Inflammatory macrophage treated with lipopolysaccharide for 4 hours (primary cell): ENCODE measurements at regions not wholly inside any gene's neighbourhood (a gene's known extent, or its start where the extent isn't known, plus 50 kb on each side); places are given as distances from the start of the nearest gene placed in this dataset.
"Not testable (repeated sequence)": the region's sequence is repeated elsewhere in the genome, so short reads cannot be mapped to it uniquely, and the experiment has no call there.

ENCODE experiments used
- DNase-seq: peaks from one replicate; pipeline ENCODE4 v3.0.0-alpha.2; 2020

DNA sequence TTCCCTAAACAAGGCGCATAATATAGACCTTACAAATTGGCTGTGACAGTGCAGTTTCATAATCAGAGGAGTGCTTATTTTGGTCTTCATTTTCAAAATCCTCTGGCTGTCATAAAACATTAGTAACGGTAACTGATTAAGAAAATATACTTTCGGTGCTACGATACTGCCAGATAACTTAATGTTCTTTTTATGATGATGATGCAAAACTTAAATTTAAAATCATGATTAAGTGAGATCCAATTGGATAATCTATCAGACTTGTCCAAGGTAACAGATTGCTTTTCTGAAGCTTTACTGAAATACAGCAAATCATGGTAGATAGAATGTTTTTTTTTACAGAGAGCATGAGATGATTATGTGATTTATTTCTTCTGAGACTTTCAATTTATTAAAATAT, 364.2 kb upstream of the CNTN3 start:
- DNase-seq = no peak

DNA sequence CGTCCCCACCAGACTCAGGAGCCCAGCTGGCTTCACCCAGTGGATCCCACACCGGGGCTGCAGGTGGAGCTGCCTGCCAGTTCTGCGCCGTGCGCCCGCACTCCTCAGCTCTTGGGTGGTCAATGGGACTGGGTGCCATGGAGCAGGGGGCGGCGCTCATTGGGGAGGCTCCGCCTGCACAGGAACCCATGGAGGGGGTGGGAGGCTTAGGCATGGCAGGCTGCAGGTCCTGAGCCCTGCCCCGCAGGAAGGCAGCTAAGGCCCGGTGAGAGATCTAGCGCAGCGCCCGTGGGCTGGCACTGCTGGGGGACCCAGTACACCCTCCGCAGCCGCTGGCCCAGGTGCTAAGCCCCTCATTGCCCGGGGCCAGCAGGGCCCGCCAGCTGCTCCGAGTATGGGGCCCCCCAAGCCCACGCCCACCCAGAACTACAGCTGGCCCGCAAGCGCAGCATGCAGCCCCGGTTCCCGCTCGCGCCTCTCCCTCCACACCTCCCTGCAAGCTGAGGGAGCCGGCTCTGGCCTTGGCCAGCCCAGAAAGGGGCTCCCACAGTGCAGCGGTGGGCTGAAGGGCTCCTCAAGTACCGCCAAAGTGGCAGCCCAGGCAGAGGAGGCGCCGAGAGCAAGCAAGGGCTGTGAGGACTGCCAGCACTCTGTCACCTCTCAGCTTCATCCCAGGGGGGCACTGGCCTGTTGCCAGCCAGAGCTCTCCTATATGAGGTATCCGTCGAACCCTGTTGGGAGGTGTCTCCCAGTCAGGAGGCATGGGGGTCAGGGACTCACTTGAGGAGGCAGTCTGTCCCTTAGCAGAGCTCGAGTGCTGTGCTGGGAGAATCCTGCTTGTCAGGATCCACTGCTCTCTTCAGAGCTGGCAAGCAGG, 370.8 kb upstream of the CNTN3 start:
- DNase-seq = not testable (repeated sequence)

DNA sequence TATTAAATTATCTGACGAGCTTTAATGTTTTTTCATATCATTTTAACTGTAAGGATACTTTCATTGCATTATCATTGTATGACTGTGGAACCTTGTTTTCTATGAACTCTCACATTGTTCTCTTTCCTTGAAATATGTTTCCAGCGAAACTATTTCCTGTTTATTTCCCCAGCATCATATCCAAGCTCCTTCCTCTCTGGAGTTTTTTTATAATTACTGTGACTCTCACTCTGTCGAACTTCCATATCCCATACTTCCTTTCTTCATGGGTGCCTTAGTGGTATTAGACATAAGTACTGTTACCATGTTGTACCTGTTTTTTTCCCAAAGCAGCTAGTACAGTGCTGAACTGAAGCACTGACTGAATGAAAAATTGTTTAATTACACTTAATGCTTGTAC, 373.6 kb upstream of the CNTN3 start:
- no peak for DNase-seq

DNA sequence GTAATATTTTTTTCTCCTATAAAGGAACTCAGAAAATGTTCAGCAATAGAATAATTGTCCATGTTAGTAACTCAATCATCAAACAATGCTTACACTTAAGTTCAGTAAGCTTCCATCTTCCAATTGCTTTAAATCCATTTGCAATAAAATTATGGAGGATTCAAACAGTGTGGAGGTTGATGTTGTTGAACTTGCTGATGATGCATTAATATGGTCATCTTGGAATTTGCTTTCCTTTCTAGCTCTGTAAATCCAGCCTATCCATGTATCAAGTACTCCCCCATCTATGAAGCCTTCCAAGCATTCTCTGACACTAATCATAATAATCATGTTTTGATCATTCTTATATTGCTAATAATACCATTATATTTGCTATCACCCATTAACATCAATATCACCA, 378.4 kb upstream of the CNTN3 start:
- no peak for DNase-seq

DNA sequence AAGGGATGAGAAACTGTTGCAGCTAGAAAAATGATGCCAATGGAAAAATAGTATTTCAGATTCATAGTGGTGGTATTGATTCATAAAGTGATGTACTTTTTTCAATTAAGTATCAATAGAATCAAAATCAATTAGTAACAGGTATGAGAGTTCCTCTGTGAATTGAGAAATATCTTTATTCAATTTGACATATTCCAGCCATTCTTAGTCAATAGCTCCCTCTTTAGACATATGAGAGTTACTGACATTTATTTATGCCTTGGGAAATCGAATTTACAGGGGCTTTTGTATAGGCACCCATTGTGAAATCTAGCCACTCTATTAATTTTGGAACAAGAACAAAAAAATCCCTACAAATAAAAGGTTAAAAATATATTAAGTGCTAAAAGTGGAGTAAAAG, 386.9 kb upstream of the CNTN3 start:
- no peak for DNase-seq

DNA sequence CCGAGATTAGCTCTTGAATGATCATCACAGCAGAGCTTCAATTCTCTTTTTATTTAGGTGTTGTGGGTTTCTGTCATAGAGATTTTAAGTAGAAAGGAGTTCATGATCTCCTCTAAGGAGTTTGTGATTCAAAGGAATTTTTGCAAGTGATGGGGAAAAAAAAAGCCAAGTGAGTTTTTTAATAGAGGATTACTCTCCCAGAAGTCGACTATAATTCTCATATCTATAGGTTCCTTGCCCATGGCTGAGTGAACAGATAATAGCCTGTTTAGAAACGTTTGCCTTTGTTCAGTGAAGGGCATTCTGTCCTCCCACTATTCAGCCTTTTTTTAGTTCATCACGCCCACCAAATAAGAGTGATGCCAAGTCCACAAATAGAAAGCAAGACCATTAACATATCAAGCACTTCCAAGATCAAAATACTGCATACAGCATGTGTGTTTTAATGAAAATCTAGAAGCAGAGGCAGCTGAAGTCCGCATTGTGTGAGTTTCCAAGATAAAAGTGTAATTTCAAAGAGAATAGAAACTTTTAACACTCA, 398.4 kb upstream of the CNTN3 start:
- DNase-seq = no peak

DNA sequence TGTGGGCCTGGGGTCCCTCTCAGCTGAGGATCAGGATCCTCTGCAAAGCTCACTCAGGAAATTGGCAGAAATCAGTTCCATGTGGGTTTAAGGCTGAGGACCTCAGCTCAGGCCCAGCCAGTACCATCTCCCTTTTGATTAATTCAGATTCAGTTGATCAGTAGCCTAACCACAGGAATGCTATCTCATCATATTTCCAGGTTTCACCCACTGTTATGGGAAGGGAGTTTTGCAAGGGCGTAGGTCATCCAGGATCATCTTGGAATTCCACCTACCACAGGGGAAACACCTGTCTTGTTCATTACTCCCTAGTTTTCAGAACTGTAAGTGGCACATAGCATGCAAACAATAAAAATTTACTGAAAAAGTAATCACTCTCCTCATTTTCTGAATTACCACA, 399.5 kb upstream of the CNTN3 start:
- no peak for DNase-seq

DNA sequence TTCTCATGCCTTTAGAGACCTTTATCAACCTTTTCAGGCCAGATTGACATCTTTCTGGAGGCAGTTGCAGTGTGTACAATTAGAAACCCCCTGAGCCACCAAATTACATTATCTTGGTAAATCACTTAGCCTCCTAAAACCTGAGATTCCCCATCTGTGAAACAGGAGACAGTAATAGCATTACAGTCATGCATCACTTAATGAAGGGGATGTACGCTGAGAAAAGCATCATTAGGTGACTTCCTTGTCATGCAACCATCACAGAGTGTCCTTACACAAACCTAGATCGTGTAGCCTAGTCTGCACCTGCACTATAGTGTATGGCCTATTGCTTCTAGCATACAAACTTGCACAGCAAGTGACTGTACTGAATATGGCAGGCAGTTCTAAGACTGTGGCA, 400.8 kb upstream of the CNTN3 start:
- no peak for DNase-seq

DNA sequence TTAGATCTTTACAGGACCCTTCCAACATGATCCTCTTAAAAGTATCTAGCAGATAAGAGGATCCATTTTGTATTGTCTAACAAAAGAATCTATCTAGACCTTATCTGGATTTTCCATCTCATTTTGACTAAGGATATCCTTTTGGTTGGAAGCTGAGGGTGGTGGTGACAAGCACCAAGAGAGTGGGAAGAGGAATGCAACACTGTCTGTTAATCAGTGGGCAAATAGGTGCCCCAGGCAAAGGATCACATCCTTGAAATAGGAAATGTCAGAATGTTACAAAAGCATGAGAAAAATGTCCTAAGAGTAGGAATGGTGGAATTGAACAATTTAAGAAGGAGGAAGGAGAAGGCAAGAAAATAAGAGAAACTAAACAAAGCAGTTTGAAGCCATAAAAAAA, 420.7 kb upstream of the CNTN3 start:
- DNase-seq = no peak

DNA sequence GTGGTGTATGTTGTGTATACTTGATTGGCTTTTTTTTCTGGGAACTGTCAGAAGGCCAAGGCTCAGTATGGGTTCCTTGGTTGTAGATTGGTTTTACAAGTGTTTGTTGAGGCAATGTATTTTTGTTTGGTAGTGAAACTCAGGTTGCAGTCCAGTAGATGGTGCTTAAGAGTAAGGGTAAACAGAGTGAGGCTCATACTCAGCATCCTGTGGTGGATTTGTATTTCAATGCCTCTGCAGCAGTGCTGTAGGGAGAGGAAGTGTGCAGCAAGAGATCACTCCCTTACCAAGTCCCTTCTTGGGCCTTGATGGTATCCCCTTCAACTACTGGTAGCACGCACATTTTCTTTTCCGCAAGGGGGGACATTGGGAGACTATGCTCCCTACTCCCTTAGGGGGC, 428.5 kb upstream of the CNTN3 start:
- no peak for DNase-seq

DNA sequence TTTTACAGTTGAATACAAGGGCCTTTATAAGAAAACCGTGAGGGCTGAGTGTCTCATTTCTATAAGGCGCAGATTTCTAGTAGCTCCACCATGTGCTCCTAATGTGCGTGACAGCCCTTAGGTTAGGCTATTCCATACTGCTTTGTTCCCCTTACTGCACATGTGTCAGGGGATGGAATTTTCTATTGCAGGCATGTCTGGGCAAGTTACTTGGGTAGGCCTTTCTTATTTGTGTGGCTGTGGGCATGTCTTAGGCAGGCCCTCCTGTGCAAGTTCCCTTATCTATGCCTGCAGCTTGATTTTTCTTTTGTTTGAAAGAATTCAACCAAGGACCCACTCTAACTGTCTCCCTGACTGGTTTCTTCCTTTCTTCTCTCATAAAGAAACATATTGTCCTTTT, 434.2 kb upstream of the CNTN3 start:
- no peak for DNase-seq

DNA sequence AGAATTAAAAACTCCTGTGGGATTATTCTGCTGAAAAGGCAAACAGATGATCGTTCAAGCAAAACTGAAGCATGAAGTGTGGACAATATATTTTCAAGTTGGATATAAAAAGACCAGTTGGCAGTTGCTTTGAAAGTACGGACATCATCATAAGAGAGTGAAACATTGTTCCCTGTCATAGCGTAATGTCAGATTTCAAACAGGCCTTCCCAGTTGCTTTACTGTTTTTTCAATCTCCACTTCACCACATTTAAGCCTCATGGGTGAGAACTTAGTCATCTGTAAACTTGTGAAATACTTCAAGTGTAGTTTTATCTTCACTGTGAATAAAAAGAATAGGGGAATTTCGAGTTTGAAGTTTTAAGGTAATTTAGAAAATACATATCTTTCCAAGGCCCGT, 435.1 kb upstream of the CNTN3 start:
- no peak for DNase-seq

DNA sequence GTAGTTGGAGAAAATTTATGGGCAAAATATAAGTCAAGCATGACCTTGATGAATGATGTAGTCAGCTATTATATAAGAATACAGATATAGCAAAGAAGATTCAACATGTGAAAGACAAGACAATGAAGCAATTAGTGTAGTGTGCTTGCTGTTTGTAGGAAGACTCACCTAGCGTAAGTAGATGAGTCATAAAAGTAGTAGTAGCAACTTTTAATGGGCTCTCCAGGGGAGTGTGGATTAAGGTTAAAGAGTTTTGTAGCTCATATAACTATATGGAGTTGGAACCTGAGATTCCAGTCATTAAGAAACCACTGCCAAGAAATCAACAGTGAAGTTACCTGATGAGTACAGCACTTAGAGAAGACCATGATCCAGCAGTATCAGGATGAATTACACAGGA, 444.7 kb upstream of the CNTN3 start:
- no peak for DNase-seq

DNA sequence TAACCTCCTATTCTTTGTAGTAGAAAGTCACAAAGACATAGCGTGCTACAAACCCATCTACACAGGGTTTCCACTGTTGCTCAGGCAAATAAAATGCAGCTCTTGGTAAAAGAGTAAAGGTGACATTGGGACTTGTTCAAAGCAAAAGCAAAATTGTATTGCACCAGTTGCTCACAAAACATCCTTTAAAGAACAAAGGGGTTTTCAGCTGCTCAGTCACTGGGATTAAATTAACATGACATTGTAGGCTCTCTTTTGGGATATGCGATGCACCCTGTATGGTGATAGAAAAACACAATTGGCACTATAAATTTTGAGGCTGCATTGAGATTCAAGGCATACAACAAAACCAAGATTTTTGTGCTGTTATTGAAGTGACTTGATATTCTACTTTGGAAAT, 447.3 kb upstream of the CNTN3 start:
- DNase-seq = no peak

DNA sequence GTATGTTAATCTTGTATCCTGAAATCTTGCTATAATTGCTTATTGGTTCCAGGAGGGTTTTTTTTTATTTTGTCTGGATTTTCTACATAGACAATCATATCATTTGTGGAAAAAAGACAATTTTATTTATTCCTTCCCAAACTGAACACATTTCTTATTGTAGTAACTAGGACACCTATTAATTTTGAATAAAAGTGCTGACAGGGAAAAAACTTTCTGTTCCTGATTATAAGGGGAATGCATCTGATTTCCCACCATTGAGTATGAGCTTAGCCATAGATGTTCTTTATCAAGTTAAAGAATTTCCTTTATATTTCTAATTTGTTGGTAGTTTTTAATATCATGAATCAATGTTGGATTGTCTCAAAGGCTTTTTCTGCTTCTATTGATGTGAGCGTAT, 460.7 kb upstream of the CNTN3 start:
- no peak for DNase-seq

DNA sequence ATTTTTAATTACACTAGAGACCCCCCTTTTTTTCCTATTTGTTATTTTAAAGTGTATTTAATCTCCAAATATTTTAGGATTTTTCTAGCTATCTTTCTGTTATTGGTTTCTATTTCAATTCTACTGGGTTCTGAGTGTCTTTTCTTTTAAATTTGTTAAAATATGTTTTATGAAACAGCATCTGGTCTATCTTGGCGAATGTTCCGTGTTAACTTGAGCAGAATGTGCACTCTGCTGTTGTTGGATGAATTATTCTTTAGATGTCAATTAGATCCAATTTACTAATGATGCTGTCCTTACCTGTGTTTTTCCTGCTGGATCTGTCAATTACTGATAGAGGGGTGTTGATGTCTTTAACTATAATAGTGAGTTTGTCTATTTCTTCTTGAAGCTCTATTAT, 462.0 kb upstream of the CNTN3 start:
- no peak for DNase-seq

DNA sequence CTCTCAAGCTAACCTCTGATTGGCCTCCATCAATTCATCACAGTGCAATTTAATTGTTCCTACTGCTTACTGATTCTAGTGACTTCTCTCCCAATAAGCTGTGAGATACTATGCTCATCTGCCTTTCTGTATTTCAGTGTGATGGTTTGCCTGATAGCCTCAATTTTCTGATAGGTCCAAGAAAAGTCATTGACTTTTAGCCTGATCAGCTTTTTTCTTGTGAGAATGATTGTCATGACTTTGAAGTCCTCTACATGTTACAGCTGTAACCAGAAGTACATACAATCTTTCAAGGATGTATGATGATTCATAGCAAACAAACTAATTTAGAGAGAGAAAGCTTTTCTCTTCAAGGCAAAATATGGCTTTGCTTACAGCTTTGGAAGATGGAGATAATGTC, 463.8 kb upstream of the CNTN3 start:
- DNase-seq = no peak

DNA sequence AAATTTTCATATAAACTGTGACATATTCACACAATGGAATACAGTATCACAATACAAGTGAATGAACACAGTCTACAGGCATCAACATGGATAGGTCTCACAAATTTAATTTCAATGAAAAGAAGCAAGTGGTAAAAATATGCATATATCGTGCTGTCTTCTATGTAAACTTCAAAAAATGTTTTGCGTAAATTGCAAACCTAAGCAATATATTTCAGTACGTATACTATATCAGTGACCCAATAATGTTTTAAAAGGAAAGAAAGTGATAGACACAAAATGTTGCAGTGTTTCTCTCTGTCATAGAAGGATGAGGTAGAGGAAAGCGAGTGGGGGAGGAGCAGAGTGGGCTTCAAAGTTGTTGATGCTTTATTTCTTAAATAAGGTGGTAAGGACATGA, 468.4 kb upstream of the CNTN3 start:
- no peak for DNase-seq

DNA sequence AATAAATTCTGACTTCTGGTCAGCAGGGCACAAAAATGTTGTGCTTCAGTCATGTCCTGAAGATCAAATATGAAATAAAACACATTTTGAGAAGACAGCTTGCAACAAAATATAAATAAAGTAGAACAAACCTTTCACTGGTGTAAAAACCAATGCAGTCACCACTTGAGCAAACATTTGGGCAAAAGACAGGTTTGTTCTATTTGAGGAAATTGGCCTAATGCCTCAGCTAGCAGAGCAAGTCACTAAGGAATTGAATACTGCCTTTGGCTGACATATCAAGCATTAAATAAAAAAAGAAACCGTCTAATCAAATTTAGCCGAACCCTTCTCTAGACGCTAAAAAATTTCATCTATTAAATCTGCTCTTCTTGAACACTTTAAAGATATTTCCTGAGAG, 475.4 kb upstream of the CNTN3 start:
- no peak for DNase-seq

DNA sequence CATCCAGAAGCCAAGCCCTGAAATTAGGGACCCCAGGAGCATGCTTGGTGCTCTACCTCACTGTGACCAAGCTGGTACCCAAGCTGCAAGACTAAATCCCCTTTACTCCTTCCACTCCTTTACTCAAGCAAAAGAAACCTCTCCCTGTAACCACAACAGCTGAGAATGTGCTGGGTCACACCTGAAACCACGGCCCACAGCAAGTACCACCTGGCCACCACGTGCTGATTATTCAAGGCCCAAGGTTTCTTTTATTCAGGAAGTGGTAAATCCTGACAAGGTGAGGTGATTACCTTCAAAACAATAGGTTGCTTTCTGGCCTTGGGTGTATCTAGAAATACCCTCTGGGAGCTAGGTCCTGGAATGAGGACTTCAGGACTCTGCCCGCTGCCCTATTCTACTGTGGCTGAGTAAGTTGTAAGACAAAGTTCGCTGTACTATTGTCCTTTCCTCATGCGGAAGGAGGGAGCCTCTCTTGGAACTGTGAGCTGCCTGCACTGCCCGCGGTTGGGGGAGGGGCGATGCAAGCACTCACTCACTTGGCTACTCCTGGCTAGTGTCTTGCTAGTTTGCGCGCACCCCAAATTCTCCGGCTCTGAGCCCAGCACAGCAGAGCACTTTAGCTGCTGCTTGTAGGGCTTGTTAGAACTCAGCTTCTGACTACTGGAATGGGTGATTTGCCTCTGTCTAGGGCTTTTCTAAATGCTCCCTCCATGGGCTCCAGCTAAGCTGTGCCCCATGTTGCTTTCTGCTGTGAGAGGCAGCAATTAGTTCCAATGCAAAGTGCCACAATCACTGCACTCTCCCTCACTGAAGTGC, 487.1 kb upstream of the CNTN3 start:
- DNase-seq = no peak

DNA sequence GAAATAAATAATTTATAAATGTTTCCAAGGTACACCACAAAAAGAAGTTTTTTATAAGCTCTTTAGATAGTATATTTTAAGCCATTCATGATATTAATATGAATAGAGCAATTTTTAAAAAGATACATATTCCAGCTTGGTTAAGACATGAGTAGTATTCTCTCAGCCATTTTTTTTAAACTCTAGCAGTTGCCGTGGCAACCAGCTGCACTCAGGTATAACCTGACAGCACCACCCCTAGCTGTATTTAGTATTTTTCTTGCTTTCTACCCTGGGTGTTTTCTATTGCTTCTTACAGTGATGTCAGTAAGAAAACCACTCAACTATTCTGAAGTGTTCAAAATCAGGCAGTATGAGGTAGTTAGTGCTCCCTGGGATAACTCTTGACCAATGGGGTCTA, 496.3 kb upstream of the CNTN3 start:
- no peak for DNase-seq

DNA sequence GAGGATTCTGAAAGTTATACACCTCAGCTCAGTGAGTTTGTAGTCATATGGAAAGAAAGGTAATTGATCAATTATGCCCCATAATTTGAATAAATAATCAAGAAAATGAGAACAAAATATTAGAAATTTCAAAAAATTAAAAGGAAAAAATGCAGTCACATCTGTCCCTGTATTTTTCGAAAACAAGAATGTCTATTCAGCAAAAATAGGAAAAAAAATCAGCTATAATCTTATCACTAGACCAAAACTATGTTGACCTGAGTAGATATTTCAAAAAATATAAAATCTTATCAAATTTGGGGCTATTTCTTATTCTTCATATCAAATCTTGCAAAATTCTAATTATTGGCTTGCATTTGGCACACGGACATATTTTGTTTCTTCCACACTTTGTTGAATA, 501.2 kb upstream of the CNTN3 start:
- no peak for DNase-seq

DNA sequence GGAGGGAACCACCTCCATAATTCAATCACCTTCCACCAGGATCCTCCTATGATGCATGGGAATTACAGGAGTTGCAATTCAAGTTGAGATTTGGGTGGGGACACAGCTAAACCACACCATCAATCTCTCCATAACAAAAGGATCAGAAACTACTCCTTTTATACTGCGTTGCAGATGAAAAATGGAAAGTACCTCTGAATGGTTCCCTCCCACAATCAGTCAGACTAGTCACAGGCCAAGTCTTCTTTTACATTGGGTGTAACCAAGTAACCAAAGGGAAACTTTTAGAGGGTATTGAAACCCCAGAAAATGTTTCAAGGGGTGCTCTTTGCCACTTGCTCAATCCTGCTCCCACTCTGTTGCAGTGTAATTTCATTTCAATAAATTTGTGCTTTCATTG, 504.3 kb upstream of the CNTN3 start:
- DNase-seq = no peak

DNA sequence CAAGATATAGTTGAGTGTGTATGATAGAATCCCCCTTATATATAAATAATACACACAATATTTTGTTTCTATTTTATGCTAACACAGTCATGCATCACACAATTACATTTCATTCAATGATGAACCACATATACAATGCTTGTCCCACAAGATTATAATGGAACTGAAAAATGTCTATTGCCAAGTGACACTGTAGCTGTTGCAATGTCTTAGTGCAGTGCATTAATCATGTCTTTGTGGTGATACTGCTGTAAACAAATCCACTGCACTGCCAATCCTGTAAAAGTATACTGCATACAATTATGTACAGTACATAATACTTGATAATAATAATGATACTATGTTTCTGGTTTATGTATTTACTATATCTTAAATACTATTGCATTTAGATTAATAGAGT, 512.1 kb upstream of the CNTN3 start:
- DNase-seq = no peak
